Panc1 (cell line): ENCODE measurements at regions not wholly inside any gene's neighbourhood (a gene's known extent, or its start where the extent isn't known, plus 50 kb on each side); places are given as distances from the start of the nearest gene placed in this dataset.

Experiments
- ATAC-seq: fragments of 200-7000 bp; cut with Tn5 transposase; 2 replicates; pipeline ENCODE4 v1.9.1; 2020; ENCODE audit warnings: mild to moderate bottlenecking, moderate library complexity
- BruUV-seq: library from RNA; stranded (reverse); fragments of 400-500 nt; replicated peaks from 2 replicates; lab custom pipeline; 2021; lab: Mats Ljungman, UMichigan
- CTCF ChIA-PET: fragments of 300-600 bp; sonication (Branson Sonifier 250); formaldehyde crosslinking; loops from one replicate; lab custom pipeline; 2022; ENCODE audit warnings: antibody characterized with exemption; lab: Charles Lee
- POLR2A ChIA-PET: fragments of 300-600 bp; sonication (Branson Sonifier 250); formaldehyde crosslinking; loops from one replicate; lab custom pipeline; 2022; ENCODE audit warnings: antibody characterized with exemption; lab: Charles Lee
- DNase-seq: peaks from one replicate; pipeline ENCODE4 v3.0.0-alpha.2; 2010; ENCODE audit warnings: low read depth, low spot score
- H3K27ac ChIP-seq: 2 replicates; pipeline ENCODE4 v1.5.1; 2011; ENCODE audit warnings: mild to moderate bottlenecking, low read length, inconsistent platforms
- H3K27me3 ChIP-seq: fragments of 200-500 bp; sonication (Bioruptor generic); 2 replicates; pipeline ENCODE4 v1.6.0; 2014; ENCODE audit warnings: low read length, inconsistent platforms; ENCODE audit not compliant: control insufficient read depth, insufficient read depth
- H3K36me3 ChIP-seq: fragments of 200-500 bp; sonication (Bioruptor generic); 2 replicates; pipeline ENCODE4 v1.5.1; 2014; ENCODE audit warnings: inconsistent platforms, mild to moderate bottlenecking, low read length, moderate library complexity; ENCODE audit not compliant: control insufficient read depth, insufficient read depth
- H3K4me1 ChIP-seq: 2 replicates; pipeline ENCODE4 v1.5.1; 2011; ENCODE audit warnings: inconsistent platforms, mild to moderate bottlenecking, low read length, moderate library complexity; ENCODE audit not compliant: control insufficient read depth, insufficient read depth
- H3K4me3 ChIP-seq, 2 experiments: 2 replicates each; pipeline ENCODE4 v1.5.1; 2011 to 2012; ENCODE audit warnings: low read depth in 2 of 2, low read length in 2 of 2, mild to moderate bottlenecking in 2 of 2, inconsistent platforms in 1 of 2, moderate library complexity in 1 of 2
- H3K9me3 ChIP-seq: fragments of 200-500 bp; sonication (Bioruptor generic); 2 replicates; pipeline ENCODE4 v1.5.1; 2014; ENCODE audit warnings: low read depth, mild to moderate bottlenecking, inconsistent platforms, low read length, moderate library complexity; ENCODE audit not compliant: control insufficient read depth, insufficient read depth
- CTCF ChIP-seq: fragments of 450-650 bp; IDR thresholded peaks from 2 replicates; pipeline ENCODE4 v1.5.1; 2017; ENCODE audit warnings: mild to moderate bottlenecking
- POLR2AphosphoS5 ChIP-seq: IDR thresholded peaks from 2 replicates; pipeline ENCODE4 v1.6.1; 2012; ENCODE audit warnings: mild to moderate bottlenecking, low read depth, low read length, moderate library complexity
- REST ChIP-seq, 2 experiments: IDR thresholded peaks; 2 replicates each; pipeline ENCODE4 v1.6.1; 2011 to 2012; ENCODE audit warnings: low read depth in 2 of 2, control low read depth in 1 of 2, low read length in 1 of 2, mild to moderate bottlenecking in 1 of 2, moderate library complexity in 1 of 2; ENCODE audit not compliant: insufficient read depth in 1 of 2
- SIN3A ChIP-seq: IDR thresholded peaks from 2 replicates; pipeline ENCODE4 v1.6.1; 2012; ENCODE audit warnings: low read depth, mild to moderate bottlenecking, low read length, moderate library complexity, borderline replicate concordance; ENCODE audit not compliant: insufficient read depth
- TCF7L2 ChIP-seq: IDR thresholded peaks from 2 replicates; pipeline ENCODE4 v1.6.1; 2011; ENCODE audit warnings: mild to moderate bottlenecking, low read depth, low read length, inconsistent platforms
- in situ Hi-C: cut with HindIII; loops from 2 replicates; pipeline ENCODE4 v1.10.0; 2016; ENCODE audit warnings: low sequenced_read_pairs, low pct_unique_long_range_greater_than_20kb
- intact Hi-C: fragments of 100-400 bp; cut with micrococcal nuclease; formaldehyde crosslinking; loops from one replicate; pipeline ENCODE4 v1.10.0; 2022; ENCODE audit not compliant: unreplicated experiment

- BruUV-seq: no TSS peak
- no peak for ATAC-seq
- POLR2A ChIA-PET: no interaction called here
Measured at GRCh38 chr4:141425124-141425523, 204.4 kb downstream of the ZNF330 start.

GRCh38 chr4:141427726-141428296 is 207.1 kb downstream of the ZNF330 start:
- intact Hi-C loops (no loop called here), in situ Hi-C loops (no loop called here)
- ATAC-seq: no peak
- CTCF ChIA-PET: no interaction called here
- Histone ChIP-seq H3K27me3 (no peaks in the 10 kb centered on the region), H3K9me3 (no peaks in the 10 kb centered on the region), H3K4me3 (no peak overlapping the region), H3K27ac (no peak overlapping the region), H3K4me1 (no peaks in the 10 kb centered on the region), H3K36me3 (no peaks in the 10 kb centered on the region)
- POLR2A ChIA-PET: no interaction called here
- TF ChIP-seq SIN3A (no peak), CTCF (no peak), POLR2AphosphoS5 (no peak), REST (IDR thresholded peaks at IDR 0.05; ENCODE audit: insufficient read depth in 1 of 2, low read depth in 2 of 2, low read length in 1 of 2) (no peak), TCF7L2 (no peak)
- BruUV-seq: no TSS peak
- no peak for DNase-seq

More at GRCh38 chr4:141425124-141425523, 204.4 kb downstream of the ZNF330 start:
- CTCF ChIA-PET: no interaction called here
- H3K36me3 ChIP-seq: no peaks in the 10 kb centered on the region
- H3K9me3 ChIP-seq: no peaks in the 10 kb centered on the region
- H3K27ac ChIP-seq: no peak overlapping the region
- intact Hi-C loops: no loop called here
- in situ Hi-C loops: no loop called here
- no peak overlapping the region for H3K4me3 ChIP-seq
- TF ChIP-seq SIN3A: no peak
- TF ChIP-seq REST (IDR thresholded peaks at IDR 0.05; ENCODE audit: insufficient read depth in 1 of 2, low read depth in 2 of 2, low read length in 1 of 2): no peak
- TF ChIP-seq TCF7L2: no peak
- TF ChIP-seq CTCF: no peak
- no peak for TF ChIP-seq POLR2AphosphoS5
- no peak for DNase-seq
- H3K4me1 ChIP-seq: no peaks in the 10 kb centered on the region
- no peaks in the 10 kb centered on the region for H3K27me3 ChIP-seq
